ENCODE measurements at regions not wholly inside any gene's neighbourhood (a gene's known extent, or its start where the extent isn't known, plus 50 kb on each side); places are given as distances from the start of the nearest gene placed in this dataset.

DNA sequence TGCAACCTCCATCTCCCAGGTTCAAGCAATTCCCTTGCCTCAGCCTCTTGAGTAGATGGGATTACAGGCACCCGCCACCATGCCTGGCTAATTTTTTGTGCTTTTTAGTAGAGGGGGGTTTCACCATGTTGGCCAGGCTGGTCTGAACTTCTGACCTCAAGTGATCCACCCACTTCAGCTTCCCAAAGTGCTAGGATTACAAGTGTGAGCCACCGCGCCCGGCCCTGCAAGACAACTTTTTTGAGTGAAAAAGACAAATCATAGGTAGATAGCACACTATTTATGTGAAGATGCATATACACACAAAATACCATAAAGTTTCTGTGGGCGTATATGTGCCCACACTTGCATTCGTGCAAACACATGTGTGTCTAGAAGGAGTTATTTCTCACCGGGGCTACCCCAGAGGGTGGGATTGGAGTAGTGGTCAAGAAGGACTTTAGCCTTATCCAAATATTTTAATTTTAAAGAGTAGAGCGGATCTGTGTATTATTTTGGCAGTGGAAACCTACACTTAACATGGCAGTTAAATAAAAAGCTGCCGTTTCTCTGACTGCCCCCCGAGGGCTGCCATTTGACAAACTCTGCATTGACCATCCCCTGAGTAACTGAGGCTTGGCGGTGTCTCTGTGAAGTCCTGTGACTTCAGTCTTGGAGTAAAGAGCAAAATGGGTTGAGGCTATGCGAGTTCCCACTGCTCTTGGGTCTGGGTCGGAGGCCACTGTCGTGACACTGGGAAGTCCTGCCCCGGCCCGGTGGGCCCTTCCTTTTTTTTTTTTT lies 93.4 kb upstream of the PTCH1 start:
- DNase-seq = no peak

DNA sequence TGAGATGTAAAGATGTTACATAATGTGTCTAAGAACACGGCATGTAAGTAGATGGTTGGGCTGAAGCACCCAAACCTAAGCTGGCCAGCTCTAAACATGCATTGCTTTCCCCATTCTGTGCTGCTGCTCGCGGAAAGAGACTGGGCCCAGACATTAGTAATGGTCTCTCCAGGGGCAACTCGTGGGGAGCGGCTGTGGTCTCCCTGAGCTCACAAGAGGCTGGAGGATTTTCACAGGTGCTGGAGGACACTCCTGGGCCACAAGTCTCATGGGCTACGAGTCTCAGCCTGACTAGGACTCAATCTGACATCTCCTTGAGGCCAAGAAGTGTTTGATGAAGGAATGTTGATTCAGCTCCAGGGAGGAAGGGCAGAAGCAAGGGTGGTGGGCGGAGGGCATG lies 92.7 kb upstream of the PTCH1 start:
- no peak for DNase-seq

DNA sequence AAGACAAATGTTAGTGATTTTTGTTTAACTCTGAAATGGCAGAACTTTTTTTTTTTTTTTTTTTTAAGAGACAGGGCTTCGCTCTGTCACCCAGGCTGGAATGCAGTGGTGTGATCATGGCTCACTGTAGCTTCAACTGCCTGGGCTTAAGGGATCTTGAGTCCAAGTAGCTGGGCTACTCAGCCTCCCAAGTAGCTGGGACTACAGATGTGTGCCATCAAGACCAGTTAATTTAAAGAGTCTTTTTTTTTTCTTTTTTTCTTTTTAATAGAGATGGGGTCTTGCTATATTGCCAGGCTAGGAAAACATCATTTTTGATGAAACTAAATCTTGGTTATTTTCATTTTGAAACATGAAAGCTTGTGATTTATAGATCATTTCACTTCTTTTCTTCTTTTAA lies 91.6 kb upstream of the PTCH1 start:
- no peak for DNase-seq

DNA sequence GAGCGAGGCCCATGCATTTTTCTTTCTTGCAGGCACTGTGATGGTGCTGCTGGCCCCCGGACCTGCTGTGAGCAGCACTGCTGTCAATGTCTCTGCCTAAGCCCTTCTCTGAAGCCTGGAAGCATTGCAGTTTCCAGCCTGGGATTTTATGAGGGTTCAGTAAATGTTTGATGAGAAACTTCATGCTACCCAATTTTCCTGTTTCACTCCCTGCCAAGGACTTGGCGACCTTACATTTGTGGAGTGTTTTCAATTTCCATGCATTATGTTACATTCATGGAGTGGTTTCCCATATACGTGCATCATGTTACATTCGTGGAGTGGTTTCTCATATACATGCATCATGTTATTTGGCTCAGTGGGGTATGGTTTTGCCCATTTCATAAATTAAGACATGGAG lies 90.7 kb upstream of the PTCH1 start:
- no peak for DNase-seq

DNA sequence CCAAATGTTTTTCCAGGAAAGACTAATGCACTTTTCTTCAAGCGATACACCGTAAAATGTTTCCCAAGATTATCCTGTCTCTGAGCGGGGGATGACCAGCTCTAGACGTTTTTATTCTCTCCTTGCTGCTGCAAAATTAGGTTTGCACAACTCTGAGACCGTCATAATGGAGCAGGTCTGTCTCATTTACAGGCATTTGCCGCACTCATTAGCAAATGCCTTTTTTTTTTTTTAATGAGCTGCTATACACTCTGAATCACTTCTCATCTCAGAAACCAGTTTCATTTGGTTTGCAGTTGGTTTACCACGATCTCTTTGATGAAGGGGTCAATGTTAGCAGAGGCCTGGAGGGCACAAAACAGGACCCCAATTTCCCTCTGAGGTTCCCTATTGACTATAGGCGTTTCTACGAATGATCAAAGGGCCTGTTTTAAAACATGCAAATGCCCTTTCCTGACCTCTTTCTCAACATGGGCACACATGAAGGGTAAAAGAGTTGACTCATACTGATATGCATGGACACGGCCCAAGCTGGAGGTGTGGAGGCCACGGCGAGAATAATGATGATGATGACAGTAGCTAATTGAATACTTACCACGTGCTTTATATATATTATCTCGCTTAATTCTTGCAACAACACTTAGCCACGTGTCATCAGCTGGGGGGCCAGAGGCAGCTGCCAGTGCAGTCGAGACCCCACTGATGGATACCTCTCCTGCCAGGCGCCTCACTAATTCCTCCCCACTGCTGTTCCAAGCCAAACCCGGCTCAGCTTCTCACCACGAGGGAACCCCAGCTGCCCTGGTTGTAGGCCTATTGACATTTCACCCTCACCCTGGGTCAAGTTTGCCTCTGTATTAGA lies 89.9 kb upstream of the PTCH1 start:
- DNase-seq = no peak

DNA sequence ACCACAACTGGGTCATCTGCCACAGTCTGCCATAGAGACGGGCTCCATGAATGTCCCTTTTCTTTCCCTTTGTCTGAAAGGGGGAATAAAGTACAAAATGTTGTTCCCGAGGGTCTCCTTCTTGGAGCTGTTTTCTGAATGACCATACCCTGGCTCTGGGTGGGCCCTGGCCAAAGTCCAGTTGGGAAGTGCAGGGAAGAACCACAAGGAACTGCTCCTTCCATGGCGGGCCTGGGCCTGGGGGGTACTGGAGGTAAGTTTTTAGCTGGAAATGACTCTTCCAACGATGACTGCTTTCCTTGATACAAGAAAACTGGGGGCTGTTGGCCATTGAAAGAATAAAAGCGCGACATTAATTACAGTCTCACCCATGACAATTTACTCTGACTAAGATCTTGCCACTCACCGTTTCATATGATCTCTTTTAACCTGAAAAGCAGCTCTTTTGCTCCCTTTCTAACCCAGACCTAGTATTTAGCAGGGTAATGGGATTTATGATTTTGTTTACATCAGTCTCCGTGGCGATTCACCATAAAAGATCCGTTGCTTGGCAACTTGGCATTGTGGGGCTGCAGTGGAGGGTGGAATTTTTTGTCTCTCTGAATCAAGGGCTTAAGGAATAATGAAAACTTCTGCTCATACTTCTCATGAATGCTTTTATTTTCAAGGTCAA lies 89.2 kb upstream of the PTCH1 start:
- DNase-seq = no peak

DNA sequence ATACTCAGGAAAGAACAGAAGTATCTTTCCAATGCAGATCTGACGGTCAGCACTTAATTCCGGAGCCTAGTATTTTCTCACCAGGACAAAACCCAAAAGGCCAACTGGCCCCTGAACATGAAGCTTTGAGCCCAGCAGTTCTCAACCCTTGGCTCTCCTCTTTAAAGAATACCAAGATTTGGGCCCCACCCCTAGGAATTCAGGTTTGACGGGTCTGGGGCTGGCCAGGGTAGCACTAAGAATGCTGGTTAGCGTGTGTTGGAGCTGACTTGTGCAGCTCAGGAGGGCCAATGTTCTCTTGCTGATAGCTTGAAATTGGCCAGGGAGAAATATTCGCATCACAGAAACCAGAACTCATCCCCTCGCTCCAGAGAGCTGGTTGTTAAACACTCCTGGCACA lies 88.3 kb upstream of the PTCH1 start:
- DNase-seq = no peak

DNA sequence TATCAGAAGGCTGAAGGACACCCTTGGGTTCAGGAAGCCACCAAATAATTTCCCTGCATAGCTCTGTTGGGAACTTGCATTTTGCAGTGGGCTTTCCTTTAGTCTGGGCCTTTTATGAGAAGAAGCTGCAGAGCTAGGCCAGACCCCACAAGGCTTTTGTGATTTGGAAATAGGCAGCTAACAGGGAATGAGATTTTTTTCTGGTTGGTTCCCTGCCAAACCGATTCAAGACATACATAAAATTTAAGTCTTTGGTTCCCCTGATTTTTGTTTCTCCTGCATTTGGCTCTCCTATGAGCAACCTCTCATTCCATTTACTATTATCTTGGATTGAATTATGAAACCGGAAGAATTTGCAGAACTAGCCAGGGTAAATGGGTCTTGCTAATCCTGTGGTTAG lies 81.5 kb upstream of the PTCH1 start:
- no peak for DNase-seq

DNA sequence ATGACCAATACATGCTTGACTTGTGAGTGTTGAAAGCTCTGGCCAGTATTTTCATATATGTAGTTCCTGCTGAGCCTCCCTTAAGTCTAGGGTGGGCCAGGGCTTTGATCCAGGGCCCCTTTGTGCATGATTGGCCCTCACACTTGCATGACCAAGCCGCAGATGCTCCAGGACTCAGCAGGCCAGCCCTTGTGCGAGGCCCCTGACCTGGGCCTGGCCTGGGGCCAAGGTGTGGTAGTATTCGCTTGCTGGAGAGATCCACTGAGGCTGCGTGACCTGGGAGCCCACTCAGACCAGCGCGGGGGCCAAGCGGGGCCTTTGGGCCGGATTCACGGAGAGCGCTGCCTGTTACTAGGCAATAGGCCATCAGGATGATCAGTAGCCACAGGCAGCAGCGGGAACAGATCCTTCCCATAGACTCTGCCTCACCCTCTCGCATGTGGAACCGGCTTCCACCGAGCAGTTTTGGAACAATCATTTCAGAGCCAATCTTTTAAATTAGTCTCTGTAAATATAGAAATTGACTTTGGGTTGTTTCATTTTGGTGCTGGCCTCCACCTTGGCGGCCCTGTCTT lies 79.0 kb upstream of the PTCH1 start:
- no peak for DNase-seq

DNA sequence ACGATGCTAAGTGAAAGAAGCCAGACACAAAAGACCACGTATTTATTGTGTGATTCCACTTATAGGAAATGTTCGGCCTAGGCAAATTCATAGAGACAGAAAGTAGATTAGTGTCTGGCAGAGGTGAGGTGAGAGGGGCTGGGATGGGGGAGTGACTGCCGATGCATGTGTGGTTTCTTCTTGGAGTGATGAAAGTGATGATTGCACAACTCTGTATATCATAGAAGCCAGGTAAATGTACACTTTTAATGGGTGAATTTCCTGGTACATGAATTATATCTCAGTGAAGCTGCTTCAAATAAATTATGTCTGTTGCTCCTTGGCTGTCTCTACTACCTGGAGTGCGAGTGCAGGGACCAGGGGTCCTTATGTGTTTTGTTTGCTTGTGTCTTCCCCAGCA lies 76.2 kb upstream of the PTCH1 start:
- DNase-seq = no peak

DNA sequence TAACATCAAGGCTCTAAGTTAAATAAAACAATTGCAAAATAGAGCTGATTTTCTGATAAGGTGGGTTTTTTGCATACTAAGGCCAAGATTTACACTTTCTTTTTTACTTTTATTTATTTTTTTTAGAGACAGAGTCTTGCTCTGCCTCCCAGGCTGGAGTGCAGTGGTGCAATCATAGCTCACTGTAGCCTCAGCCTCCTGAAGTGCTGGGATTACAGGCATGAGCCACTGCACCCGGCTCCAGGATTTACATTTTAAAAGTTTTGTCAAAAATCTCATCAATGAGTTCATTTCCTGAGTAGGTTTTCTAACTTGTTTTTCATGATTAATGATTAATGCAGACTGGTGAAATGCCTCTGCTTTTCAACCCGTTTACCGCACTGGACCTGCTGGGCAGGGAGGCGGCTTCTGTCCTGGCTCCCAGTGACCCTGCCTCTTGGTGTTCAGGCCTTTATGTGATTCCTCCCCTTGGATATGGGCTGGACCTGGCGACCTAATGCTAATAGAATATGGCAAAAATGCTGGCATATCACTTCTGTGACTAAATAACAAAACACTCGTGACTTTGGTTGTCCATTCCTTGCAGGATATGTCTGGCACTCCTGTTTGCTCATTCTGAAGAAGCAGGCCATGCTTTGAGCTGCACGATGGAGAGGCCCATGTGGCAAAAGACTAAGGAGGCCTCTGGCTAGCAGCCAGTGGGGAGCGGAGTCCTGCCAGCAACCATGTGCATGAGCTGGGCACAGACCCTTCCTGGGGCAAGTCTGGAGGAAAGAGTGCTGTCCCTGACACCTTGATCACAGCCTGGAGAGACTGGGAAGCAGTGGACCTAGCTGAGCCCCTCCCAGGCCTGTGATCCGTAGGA lies 72.2 kb upstream of the PTCH1 start:
- DNase-seq = no peak

DNA sequence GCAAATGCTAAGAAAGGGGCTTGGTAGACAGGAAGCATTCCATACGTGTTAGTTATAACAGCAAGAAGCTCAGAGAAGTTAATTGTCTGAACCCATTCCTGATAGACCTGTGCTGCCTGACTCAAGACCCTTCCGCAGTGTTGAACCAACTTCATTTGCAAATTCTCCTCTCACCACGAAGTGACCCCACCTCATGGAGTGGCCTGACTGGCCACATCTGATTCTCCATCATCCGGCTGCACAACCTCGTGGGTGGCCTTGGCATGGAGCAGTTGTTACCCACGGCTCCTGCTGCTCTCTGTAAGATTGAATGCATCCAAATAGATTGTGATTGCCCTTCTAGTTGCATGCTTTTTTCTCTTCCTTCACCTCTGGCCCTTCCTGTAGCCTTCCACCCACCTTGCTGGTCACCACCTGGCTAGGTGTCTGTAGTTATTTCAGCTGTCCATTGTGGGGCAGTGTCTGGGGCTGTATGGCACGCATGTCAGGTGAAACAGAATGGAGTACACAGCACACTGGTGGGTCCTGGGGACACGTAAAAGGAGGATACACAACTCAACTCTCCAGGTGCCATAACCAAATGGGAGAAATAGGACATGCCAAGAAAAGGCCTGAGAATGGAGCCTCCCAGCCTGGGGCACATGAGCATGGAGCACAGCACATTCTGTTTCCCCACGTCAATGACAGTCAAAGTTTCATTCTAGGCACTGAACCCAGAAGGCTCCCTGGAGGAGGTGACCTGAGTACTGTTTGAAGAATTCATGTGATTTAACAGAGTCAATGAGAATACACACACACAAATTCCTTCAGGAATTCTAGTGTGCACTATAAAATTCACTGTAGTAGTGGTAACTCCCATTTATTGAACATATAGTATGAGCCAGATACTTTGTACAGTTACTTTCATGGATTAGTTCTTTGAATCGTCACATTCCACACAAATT lies 70.5 kb upstream of the PTCH1 start:
- no peak for DNase-seq

DNA sequence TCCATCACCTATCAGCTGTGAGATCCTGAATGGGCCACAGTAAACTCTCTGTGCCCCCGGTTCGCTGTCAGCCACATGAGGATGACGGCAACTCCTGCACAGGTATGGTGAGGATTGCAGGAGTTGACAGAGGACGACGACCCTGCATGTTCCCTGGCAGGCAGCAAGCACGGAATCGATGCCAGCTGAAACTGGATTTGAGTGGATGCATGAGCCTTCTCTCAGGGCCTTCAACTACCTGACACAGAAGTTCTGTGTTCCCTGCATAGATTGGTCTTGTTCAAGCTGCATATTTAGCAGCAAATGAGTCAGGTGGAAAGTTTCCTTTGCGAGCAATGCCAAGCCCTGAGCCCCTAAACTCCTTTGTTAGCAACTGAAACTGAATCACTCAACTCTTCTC lies 69.6 kb upstream of the PTCH1 start:
- no peak for DNase-seq

DNA sequence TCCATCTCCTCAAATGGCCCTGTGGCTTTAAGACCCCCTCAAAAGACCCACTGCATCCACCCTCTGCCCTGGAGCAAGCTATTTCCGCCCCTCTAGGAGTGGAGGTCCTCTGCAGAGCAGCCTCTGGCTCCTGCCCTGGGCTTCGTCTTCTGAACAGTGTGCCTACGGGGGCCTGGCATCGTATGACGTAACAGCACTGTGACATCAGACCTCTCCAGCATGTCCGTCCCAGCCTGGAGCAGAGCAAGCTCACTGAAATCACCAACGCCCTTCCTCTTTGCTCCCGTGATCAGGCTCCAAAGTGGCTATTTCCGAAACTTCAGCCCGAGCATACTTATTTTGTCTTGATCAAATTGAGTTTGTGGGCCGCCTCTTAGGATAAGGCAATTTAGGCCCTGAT lies 69.1 kb upstream of the PTCH1 start:
- no peak for DNase-seq

DNA sequence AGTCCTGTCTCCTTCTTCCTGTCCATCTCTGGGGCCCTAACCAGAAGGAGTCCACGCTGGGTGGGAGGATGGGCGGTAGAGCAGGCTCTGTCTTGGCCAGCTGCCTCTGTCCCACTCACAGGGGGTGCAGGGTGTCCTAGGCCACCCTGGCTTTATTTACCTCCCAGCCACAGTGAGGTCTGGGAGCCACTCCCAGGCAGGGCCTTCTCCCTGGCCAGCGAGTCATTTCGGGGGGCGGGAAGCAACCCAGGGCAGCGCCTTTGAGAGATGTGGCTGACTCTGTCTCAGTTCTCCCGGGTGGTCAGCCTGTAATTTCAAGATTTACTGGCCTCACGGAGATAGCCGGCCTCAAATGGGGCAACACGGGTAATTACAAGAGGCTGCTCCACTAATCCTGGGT lies 67.4 kb upstream of the PTCH1 start:
- no peak for DNase-seq

DNA sequence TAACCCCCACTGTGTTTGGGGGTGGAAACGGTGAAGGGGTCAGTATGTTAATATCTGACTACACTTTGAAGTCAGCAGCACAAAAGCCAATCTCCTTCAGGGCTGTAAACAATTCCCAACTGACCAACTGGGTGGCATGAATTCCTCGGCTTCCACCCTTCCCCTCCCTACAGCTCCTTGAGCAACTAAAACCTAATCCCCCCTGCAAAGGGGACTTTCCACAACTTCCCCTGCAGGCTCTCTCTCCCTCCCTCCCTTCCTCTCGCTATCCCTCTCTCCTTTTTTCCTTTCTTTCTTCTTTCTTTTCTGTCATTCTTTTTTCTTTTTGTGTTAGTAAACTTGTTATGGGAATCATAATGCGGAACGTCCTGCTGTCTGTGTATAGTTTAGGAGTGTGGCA lies 65.1 kb upstream of the PTCH1 start:
- no peak for DNase-seq

DNA sequence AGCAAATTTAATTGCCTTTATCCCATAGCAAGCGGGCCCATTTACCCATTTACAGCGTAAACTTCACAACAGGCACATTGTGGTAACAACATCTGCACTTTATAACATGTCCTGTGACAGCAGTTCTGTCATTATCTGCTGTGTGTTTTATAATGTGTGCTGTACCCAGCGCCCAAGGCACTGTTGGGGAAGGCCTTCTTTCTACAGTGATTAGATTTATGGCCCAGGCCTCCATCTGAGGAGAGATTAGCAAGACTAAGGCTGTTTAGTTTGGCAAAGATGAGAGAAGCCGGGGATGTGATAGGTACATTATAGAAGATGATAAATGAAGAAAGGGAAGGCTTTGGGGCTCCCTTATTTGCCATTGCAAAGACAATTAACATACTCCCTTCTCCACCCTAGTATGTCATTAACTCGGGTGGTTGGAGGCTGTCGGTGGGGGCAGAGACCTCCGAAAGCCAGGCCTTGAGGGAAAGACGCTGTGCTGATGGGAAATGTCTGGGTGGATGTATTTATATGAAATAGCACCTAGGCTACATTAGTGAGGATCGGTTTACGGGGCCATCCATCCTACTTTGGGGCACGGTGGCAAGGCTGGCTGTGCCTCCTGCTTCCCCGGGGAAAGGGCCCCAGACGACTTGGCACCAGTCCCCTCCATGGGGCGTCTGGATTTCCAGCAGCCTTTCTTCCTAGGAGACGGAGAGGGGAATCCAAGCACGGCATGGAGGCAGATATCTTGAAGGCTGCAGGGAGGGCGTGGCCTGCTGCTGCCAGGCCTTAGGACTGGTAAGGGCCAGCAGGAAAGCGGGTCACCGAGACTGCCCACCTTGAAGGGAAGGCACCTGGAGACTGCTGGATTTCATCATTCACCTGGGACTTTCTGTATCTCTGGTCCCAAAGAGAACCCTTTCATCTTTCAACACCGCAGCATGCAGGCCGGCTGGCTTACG lies 64.3 kb upstream of the PTCH1 start:
- no peak for DNase-seq

DNA sequence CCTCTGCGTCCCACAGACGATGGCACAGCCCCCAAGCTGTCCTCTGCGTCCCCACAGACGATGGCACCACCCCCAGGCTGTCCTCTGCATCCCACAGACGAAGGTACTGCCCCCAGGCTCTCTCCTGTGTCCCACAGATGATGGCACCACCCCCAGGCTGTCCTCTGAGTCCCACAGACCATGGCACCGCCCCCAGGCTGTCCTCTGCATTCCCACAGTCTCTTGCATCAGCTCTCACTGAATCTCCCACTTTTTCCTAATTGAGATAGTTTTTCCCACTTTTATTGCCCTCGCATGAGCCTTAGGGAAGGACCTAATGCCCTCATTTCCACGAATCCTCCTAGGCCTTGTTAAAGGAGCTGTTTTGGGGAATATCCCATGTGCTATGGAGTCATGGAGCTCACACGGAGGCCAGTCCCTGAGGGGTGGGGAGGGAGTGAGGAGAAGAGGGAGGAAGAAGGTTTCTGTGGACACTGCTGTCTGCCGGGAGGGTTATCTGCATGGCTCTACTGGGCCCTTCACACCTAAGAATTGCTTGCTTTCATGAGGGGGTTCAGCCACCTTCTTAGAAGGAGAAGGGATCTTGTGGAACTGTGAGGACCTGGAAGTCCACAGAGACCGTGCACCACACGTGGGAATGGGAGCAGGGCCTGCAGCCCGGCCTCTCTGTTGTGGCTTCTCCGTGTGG lies 58.2 kb upstream of the PTCH1 start:
- DNase-seq = no peak

DNA sequence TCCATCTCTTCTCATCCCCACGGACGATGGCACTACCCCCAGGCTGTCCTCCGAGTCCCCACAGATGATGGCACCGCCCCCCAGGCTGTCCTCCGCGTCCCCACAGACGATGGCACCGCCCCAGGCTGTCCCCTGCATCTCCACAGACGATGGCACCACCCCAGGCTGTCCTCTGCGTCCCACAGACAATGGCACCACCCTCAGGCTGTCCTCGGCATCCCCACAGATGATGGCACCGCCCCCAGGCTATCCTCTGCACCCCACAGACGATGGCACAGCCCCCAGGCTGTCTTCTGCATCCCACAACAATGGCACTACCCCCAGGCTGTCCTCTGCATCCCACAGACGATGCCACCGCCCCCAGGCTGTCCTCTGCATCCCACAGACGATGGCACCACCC lies 57.4 kb upstream of the PTCH1 start:
- DNase-seq = no peak

DNA sequence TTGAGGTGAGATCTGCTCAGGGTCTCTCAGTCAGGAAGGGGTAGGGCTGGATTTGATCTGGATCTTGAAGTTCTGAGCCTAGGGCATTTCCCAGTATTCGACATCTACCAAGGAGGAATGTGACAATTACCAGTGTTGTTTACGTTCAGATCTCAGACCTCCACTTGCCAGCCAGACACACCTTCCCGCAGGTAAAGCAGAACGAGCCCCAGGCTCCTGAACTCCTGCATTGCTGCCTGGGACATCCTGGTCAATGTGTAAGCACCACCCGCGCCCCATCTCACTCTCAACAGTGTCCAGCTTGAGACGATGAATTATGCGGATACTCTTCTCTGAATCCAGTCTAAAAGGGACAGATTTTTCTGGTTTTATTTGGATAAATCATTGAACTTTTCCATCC lies 56.7 kb upstream of the PTCH1 start:
- DNase-seq = no peak

Measured in hematopoietic multipotent progenitor cell treated with erythropoietin and hydrocortisone succinate and interleukin-3 and kit ligand, for 8 days (in vitro differentiated cells).